Heart right ventricle (tissue), 16 donors: ENCODE measurements at regions not wholly inside any gene's neighbourhood (a gene's known extent, or its start where the extent isn't known, plus 50 kb on each side); places are given as distances from the start of the nearest gene placed in this dataset.

Source experiments
- ATAC-seq, 8 donors: fragments of 200-7000 bp; cut with Tn5 transposase; one replicate each; pipeline ENCODE4 v1.9.1; 2020; ENCODE audit warnings: mild to moderate bottlenecking in 8 of 8, moderate library complexity in 8 of 8, moderate number of reproducible peaks in 1 of 8
- DNase-seq, 2 donors: peaks; one replicate each; pipeline ENCODE4 v3.0.0-alpha.2; 2020
- H3K27ac ChIP-seq, 10 donors: fragments of 200-600 bp; sonication (generic) in 2 of 10; one replicate each; pipeline versions ENCODE4 v1.5.0 to v1.8.0; 2020 to 2022; ENCODE audit warnings: mild to moderate bottlenecking in 3 of 10
- H3K27me3 ChIP-seq, 7 donors: fragments of 200-600 bp; one replicate each; pipeline ENCODE4 v1.8.0; 2021 to 2022; ENCODE audit warnings: mild to moderate bottlenecking in 2 of 7
- H3K36me3 ChIP-seq, 9 donors: fragments of 200-600 bp; sonication (generic) in 1 of 9; one replicate each; pipeline versions ENCODE4 v1.5.0 to v1.8.0; 2020 to 2022; ENCODE audit warnings: mild to moderate bottlenecking in 2 of 9
- H3K4me1 ChIP-seq, 9 donors: fragments of 200-600 bp; sonication (generic) in 1 of 9; one replicate each; pipeline versions ENCODE4 v1.5.0 to v1.8.0; 2020 to 2022; ENCODE audit warnings: mild to moderate bottlenecking in 4 of 9
- H3K4me3 ChIP-seq, 10 donors: fragments of 200-600 bp; sonication (generic) in 2 of 10; one replicate each; pipeline versions ENCODE4 v1.5.0 to v1.8.0; 2020 to 2022; ENCODE audit warnings: mild to moderate bottlenecking in 7 of 10, moderate library complexity in 2 of 10
- H3K9me3 ChIP-seq, 11 donors: fragments of 200-600 bp in 10 of 11; sonication (generic) in 2 of 11; one replicate each; pipeline versions ENCODE4 v1.5.0 to v1.8.0; 2013 to 2022; ENCODE audit warnings: mild to moderate bottlenecking in 2 of 11, control low read depth in 1 of 11, moderate library complexity in 1 of 11
- CTCF ChIP-seq, 9 donors: fragments of 200-600 bp; sonication (generic) in 2 of 9; IDR thresholded peaks; one replicate each; pipeline versions ENCODE4 v1.5.0 to v1.8.0; 2021 to 2022; ENCODE audit warnings: antibody characterized with exemption in 9 of 9, mild to moderate bottlenecking in 5 of 9, moderate library complexity in 1 of 9
- WGBS, 2 donors: extraction: QIAGEN DNeasy Blood & Tissue Kit; methylation state at CpG; one replicate each; pipeline ENCODE4 v1.1.7; 2013; ENCODE audit warnings: inconsistent platforms in 1 of 2; 5-methylcytosine and 5-hydroxymethylcytosine counted together
- intact Hi-C, 10 donors: fragments of 100-400 bp; cut with DNase I; formaldehyde crosslinking; loops; one replicate each; pipeline versions ENCODE4 v1.11.1 to v1.14.2; 2022
- donor health status: Arrhythmogenic right ventricular cardiomyopathy.
- donor health status: ischemic (EF 13 %, LVEDD 7.1; RV severe dilation, severe dysfunction).
- donor health status: healthy with polysubstance abuse.
- donor health status: DM: no; HTN: yes; CAD: no.
- donor health status: DM: no; HTN: no; CAD: no.
- donor health status: ischemic (EF 25% LVEDD 6.9; RV normal size, moderate dysfunction).
- donor health status: ischemic (EF 25% LVEDD 5.7; RV mildly dilated, moderate dysfunction).
- donor health status: healthy.
- donor health status: DM: yes; HTN: yes; CAD: no.
- donor health status: Ischemic cardiomyopathy.
- donor health status: ischemic (EF 35%, LVEDD 5.7; RV mildly dilated, moderate dysfunction).
- donor health status: nonischemic (EF 11% LVEDD 7.7; RV severe dilation, severe dysfunction).
- donor health status: DM: yes; HTN: yes; CAD: no.
- donor health status: PGD.
- donor health status: ischemic (EF 29% LVEDD 5.4; RV normal size, mild dysfunction).
- donor health status: nonischemic (EF 23%, LVEDD 6.1; RV moderate dilation, normal function).

GRCh38 chr3:20809356-20809755 lies 623.4 kb upstream of the SGO1 start:
- TF ChIP-seq CTCF (IDR thresholded peaks at IDR 0.05) = no peak
- Histone ChIP-seq H3K4me1 (no peaks in the 10 kb centered on the region), H3K27ac (no peak overlapping the region), H3K27me3 (no peaks in the 10 kb centered on the region), H3K9me3 (peaks cover 0 to 31% (median 0%) of the 10 kb centered on the region in 11 donors), H3K36me3 (no peaks in the 10 kb centered on the region), H3K4me3 (no peak overlapping the region)
- 79 to 84% methylated on average over 3 of the region's 3 CpGs for WGBS, 2 donors
- ATAC-seq (no peak), DNase-seq (no peak)
- intact Hi-C loops = no loop called here

GRCh38 chr3:20808864-20809263 lies 622.9 kb upstream of the SGO1 start:
- H3K9me3 ChIP-seq = peaks cover 0 to 29% (median 0%) of the 10 kb centered on the region in 11 donors
- no peak overlapping the region for H3K4me3 ChIP-seq
- no peak for TF ChIP-seq CTCF (IDR thresholded peaks at IDR 0.05)
- 93 to 97% methylated on average over 2 of the region's 2 CpGs for WGBS, 2 donors
- H3K27me3 ChIP-seq = no peaks in the 10 kb centered on the region
- no peak overlapping the region for H3K27ac ChIP-seq
- DNase-seq = no peak
- no peak for ATAC-seq
- no peaks in the 10 kb centered on the region for H3K36me3 ChIP-seq
- intact Hi-C loops = no loop called here
- no peaks in the 10 kb centered on the region for H3K4me1 ChIP-seq

GRCh38 chr3:20798666-20799065 lies 612.7 kb upstream of the SGO1 start:
- intact Hi-C loops = no loop called here

GRCh38 chr3:20787005-20787404 lies 601.0 kb upstream of the SGO1 start:
- no peak overlapping the region for H3K4me3 ChIP-seq
- peaks cover 0 to 54% (median 4%) of the 10 kb centered on the region in 11 donors for H3K9me3 ChIP-seq
- H3K4me1 ChIP-seq = no peaks in the 10 kb centered on the region
- no peaks in the 10 kb centered on the region for H3K36me3 ChIP-seq
- ATAC-seq (no peak), DNase-seq (no peak)
- H3K27ac ChIP-seq = no peak overlapping the region
- H3K27me3 ChIP-seq = no peaks in the 10 kb centered on the region
- 83 to 84% methylated on average over 4 of the region's 4 CpGs for WGBS, 2 donors
- no peak for TF ChIP-seq CTCF (IDR thresholded peaks at IDR 0.05)
- intact Hi-C loops = no loop called here

More at GRCh38 chr3:20798666-20799065, 612.7 kb upstream of the SGO1 start:
- Histone ChIP-seq H3K9me3 (peaks cover 0 to 41% (median 8%) of the 10 kb centered on the region in 11 donors), H3K36me3 (no peaks in the 10 kb centered on the region), H3K27ac (no peak overlapping the region), H3K4me1 (no peaks in the 10 kb centered on the region), H3K27me3 (no peaks in the 10 kb centered on the region), H3K4me3 (no peak overlapping the region)
- no peak for ATAC-seq
- TF ChIP-seq CTCF (IDR thresholded peaks at IDR 0.05) = no peak
- no peak for DNase-seq
- WGBS, 2 donors = 64 to 73% methylated on average over 1 of the region's 1 CpG
